Fibroblast of villous mesenchyme (primary cell): ENCODE measurements at regions not wholly inside any gene's neighbourhood (a gene's known extent, or its start where the extent isn't known, plus 50 kb on each side); places are given as distances from the start of the nearest gene placed in this dataset.
A peak's percentile ranks its signal among the peaks of the same experiment; 100 is the strongest.

Experiments
- DNase-seq: peaks from one replicate; pipeline ENCODE4 v3.0.0-alpha.2; 2010; ENCODE audit warnings: low read depth
- H3K4me3 ChIP-seq: 2 replicates; pipeline ENCODE4 v1.5.1; 2011; ENCODE audit warnings: low read depth, mild to moderate bottlenecking, low read length
- CTCF ChIP-seq: IDR thresholded peaks from 2 replicates; pipeline ENCODE4 v1.5.1; 2012; ENCODE audit warnings: low read depth, mild to moderate bottlenecking, low read length; ENCODE audit not compliant: insufficient read depth

DNA sequence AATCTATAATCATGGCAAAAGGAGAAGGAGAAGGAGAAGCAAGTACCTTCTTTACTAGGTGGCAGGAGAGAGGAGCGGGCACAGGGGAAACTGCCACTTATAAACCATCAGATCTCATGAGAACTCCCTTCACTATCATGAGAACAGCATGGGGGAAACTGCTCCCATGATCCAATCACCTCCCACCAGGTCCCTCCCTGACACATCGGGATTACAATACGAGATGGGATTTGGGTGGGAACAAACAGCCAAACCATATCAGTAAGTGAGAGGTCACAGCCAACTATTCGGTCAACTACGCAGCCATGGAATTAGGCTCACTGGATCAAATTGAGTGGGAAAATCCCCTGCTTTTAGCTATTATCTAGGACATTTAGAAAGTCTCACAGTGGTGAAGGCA lies 54.2 kb upstream of the STEAP1B start:
- no peak for DNase-seq
- no peak overlapping the region for H3K4me3 ChIP-seq

DNA sequence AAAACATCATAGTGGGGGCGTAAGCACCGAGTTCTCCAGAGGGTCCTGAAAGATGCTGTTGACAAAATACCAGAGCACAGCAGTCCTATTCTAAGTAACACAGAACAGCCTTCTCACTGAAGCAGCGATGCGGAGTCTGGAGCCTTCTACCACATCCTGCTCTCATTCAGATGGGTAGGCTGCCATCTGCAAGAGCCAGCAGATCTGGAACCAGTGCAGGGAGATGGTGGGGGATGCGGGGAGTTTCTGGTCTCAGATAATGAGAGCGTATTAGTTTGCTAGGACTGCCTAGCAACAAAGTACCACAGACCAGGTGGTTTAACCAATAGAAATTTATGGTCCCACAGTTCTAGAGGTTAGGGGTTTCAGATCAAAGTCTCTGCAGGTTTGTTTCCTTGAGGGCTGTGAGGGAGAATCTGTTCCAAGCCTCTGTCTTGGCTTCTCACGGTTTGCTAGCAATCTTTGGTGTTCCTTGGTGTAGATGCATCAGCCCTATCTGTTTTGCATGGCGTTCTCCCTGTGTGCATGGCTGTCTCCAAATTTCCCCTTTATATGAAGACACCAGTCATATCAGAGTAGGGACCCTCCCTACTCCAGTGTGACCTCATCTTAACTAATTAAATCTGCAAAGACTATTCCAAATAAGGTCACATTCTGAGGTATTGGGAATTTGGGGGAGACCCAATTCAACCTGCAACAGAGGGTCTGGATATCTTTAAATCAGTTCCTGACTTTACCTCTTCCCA lies 52.0 kb upstream of the STEAP1B start:
- no peak for TF ChIP-seq CTCF
- H3K4me3 ChIP-seq = no peak overlapping the region

More for the DNA sequence above, 54.2 kb upstream of the STEAP1B start:
- no peak for TF ChIP-seq CTCF

GRCh38 chr7:22550514-22551030 lies 50.6 kb upstream of the STEAP1B start:
- DNase-seq = no peak
- TF ChIP-seq CTCF = no peak
- H3K4me3 ChIP-seq = no peak overlapping the region

More for the DNA sequence above, 52.0 kb upstream of the STEAP1B start:
- DNase-seq = no peak

DNA sequence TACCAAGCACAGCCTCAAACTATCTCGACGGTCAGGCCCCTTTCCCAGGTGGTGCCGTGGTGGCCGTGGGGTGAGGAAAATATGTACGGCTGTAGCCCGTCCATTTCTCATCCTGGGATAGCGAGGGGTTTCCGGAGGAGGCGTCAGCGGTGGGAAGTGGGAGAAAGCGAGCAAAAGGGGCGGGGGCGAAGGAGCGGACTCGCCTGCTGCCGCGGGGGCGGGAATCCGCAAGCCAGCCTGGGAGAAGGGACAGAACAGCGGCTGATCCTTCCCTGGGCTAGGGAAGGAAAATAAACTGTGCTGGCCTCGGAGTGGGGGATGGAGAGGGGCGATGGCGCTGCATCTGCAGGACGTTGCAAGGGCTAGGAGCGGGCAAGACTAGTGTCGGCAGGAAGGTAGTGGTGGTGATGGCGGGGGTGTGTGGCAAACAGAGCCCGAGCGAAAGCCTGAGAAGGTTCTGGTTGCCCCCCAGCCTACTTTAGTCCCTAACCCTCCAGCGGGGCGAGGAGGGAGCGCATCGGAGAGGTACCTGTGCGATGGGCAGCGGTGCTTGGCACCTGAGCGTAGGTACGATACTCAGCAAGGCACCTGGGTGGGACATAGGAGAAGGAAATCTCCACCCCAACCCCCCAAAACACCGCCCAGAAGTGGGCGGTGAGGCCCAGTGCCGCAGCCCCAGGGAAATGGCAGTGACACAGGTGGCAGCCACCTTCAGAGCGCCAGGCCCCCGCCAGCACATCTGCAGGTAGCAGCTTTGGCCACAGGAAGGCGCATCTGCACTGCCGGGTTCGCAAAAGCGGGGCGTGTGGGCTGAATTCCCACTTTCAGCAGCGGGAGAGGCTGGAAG lies 49.9 kb upstream of the STEAP1B start:
- DNase-seq = no peak
- H3K4me3 ChIP-seq = peak overlapping the region; percentile 39
- TF ChIP-seq CTCF = peak; percentile 70
